Activated CD8-positive, alpha-beta T cell treated with anti-CD3 and anti-CD28 coated beads, Interleukin-2, amount 10 ng/mL, durations not matched to agents 7 days and 5 days (primary cell): ENCODE measurements at regions not wholly inside any gene's neighbourhood (a gene's known extent, or its start where the extent isn't known, plus 50 kb on each side); places are given as distances from the start of the nearest gene placed in this dataset.

Source experiments
- ATAC-seq: fragments of 150-1000 bp; cut with Tn5 transposase; one replicate; pipeline ENCODE4 v1.10.0; 2021; ENCODE audit warnings: moderate library complexity
- CTCF ChIA-PET: fragments of 350-600 bp; sonication (Branson Sonifier 250); formaldehyde crosslinking; loops from one replicate; lab custom pipeline; 2021; ENCODE audit warnings: antibody characterized with exemption; lab: Charles Lee
- POLR2A ChIA-PET: fragments of 350-600 bp; sonication (Branson Sonifier 250); formaldehyde crosslinking; loops from one replicate; lab custom pipeline; 2021; ENCODE audit warnings: antibody characterized with exemption; lab: Charles Lee
- DNase-seq: peaks from one replicate; pipeline ENCODE4 v3.0.0-alpha.2; 2020
- H3K27ac Mint-ChIP-seq: one replicate; pipeline ENCODE4 v1.8.0; 2021; ENCODE audit warnings: mild to moderate bottlenecking, mixed read lengths
- H3K27me3 Mint-ChIP-seq: one replicate; pipeline ENCODE4 v1.8.0; 2021; ENCODE audit warnings: low read depth, mixed read lengths
- H3K36me3 Mint-ChIP-seq: one replicate; pipeline ENCODE4 v1.8.0; 2021; ENCODE audit warnings: low read depth, mixed read lengths
- H3K4me1 Mint-ChIP-seq: one replicate; pipeline ENCODE4 v1.8.0; 2021; ENCODE audit warnings: low read depth, mixed read lengths
- H3K4me3 Mint-ChIP-seq: one replicate; pipeline ENCODE4 v1.8.0; 2021; ENCODE audit warnings: mild to moderate bottlenecking, mixed read lengths
- H3K9me3 Mint-ChIP-seq: one replicate; pipeline ENCODE4 v1.8.0; 2022; ENCODE audit warnings: mixed read lengths; ENCODE audit not compliant: insufficient read depth

DNA sequence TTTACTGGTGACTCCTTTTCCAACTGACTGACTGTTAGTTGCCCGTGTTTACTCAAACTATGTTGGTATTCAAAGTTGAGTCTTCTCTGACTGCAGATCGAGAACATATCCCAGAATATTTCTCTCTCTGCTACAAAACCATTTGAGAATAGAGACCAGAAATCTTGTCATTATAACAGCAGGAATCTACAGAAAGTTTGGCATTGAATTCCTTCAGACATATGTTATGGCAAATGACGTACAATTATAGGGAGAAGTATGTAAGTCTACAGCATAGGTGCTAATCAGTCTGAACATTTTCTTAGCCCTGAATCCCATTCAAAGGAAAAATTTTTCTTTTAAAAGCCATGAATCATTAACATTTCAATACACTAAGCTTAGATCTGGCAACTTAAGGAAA is 239.8 kb upstream of the SOX9 start:
- Mint-ChIP-seq H3K27me3 (no peaks in the 10 kb centered on the region), H3K4me3 (no peak overlapping the region), H3K4me1 (no peaks in the 10 kb centered on the region), H3K36me3 (no peaks in the 10 kb centered on the region), H3K27ac (no peak overlapping the region), H3K9me3 (peaks cover 4% of the 10 kb centered on the region)
- ChIA-PET CTCF (no interaction called here), POLR2A (no interaction called here)
- DNase-seq: no peak
- no peak for ATAC-seq

DNA sequence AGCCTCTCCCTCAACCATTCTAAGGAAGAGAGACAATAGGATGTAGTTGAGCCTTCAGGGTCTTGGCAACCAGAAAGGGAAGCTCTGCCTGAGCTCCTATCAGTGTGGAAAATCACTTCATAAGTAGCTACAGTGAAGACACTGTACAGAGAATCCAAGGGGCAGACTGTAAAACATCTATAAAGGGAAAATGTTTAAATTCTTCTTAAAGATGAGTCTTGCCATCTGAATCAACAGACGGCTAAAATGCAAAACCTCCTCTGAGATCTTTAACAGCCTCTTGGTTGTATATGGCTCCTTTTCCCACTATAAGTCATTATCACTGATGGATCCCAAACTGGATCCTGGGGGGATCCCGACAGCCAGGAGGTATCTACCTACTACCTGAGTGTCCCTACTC is 239.2 kb upstream of the SOX9 start:
- no peak for DNase-seq
- POLR2A ChIA-PET: no interaction called here
- Mint-ChIP-seq H3K27me3 (no peaks in the 10 kb centered on the region), H3K4me1 (no peaks in the 10 kb centered on the region), H3K36me3 (no peaks in the 10 kb centered on the region), H3K9me3 (peaks cover 4% of the 10 kb centered on the region), H3K4me3 (no peak overlapping the region), H3K27ac (no peak overlapping the region)
- CTCF ChIA-PET: no interaction called here
- no peak for ATAC-seq

DNA sequence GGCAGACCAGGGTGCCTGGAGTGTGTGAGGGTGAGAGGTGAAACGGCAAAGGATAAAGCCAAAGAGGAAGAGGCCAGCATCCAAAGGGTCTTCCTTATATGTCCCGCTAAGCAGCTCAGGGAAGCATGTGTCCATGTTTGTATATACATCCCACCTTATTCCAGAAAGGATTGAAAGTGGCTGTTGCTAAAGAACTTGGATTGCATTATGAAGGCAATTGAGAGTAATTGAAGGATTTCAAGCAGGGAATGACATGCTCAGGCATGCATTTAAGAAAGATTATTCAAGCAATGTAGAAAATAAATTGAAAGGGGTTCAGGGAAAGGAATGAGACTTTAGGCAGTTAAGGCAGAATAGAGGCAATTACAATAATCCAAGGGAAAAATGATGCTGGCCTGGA is 237.6 kb upstream of the SOX9 start:
- H3K27ac Mint-ChIP-seq: no peak overlapping the region
- no peaks in the 10 kb centered on the region for H3K27me3 Mint-ChIP-seq
- ATAC-seq: no peak
- H3K4me1 Mint-ChIP-seq: no peaks in the 10 kb centered on the region
- DNase-seq: no peak
- no peak overlapping the region for H3K4me3 Mint-ChIP-seq
- peaks cover 4% of the 10 kb centered on the region for H3K9me3 Mint-ChIP-seq
- ChIA-PET CTCF (no interaction called here), POLR2A (no interaction called here)
- H3K36me3 Mint-ChIP-seq: no peaks in the 10 kb centered on the region

DNA sequence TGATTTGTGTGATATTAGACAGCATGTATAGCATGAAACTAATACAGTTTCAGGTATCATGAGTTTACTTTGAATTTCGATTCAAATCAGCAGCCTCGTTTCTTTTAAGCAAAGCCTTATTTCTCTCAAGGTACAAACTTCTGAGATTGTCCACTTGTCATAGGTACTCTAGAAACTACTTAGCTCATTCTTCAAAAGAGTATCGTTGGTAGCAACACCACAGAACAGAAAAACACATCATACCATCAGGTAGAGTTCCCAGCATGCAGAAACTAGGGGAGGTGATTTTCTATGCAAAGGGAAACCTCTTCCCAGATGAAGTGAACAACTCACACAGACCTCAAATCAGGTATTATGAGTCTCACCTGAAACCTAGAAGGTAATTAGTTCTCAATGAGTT is 237.0 kb upstream of the SOX9 start:
- no peak overlapping the region for H3K27ac Mint-ChIP-seq
- ChIA-PET POLR2A (no interaction called here), CTCF (no interaction called here)
- no peak overlapping the region for H3K4me3 Mint-ChIP-seq
- no peak for ATAC-seq
- no peaks in the 10 kb centered on the region for H3K27me3 Mint-ChIP-seq
- no peaks in the 10 kb centered on the region for H3K36me3 Mint-ChIP-seq
- DNase-seq: no peak
- peaks cover 4% of the 10 kb centered on the region for H3K9me3 Mint-ChIP-seq
- H3K4me1 Mint-ChIP-seq: no peaks in the 10 kb centered on the region

DNA sequence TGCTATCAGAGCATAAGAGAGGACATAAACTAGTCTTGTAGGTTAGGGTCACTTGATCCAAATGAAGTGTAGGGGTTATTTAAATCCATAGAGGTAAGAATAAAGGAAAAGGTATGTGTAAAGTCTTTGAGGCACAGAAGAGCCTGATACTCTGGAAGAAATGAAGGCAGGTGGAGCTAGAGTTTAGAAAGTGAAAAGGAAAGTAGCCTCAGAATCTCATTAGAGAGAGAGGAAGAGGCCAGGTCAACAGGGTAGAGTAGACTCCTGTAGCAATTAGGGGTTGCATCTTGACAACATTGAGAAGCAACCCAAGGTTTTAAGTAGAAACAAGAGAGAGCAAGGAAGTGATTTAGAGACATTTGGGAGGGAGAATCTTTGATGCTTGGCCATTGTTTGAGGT is 235.2 kb upstream of the SOX9 start:
- DNase-seq (no peak), ATAC-seq (no peak)
- Mint-ChIP-seq H3K27me3 (no peaks in the 10 kb centered on the region), H3K27ac (no peak overlapping the region), H3K4me1 (no peaks in the 10 kb centered on the region), H3K36me3 (no peaks in the 10 kb centered on the region), H3K9me3 (peaks cover 4% of the 10 kb centered on the region), H3K4me3 (no peak overlapping the region)
- CTCF ChIA-PET: no interaction called here
- POLR2A ChIA-PET: no interaction called here

DNA sequence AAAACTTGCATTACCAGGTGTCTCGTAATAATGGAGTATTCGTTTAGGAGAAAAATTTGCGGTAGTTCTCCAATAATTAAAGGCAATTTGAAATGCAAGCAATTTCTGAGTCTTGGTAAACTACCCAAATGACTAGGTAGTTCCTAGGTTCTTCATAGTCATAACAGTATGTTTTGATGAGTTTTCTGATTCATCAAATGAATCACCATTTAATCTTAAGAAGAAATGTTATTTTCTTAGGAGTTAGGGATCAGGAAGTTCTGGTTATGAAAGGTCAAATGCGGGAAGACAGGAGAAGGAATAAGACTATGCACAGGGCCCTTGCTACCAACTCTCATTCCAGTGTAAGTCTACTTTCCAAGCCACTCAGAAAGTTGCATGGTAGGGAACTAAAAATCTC is 221.5 kb upstream of the SOX9 start:
- Mint-ChIP-seq H3K4me1 (no peaks in the 10 kb centered on the region), H3K27ac (no peak overlapping the region), H3K36me3 (no peaks in the 10 kb centered on the region), H3K9me3 (peaks cover 14% of the 10 kb centered on the region), H3K4me3 (no peak overlapping the region), H3K27me3 (no peaks in the 10 kb centered on the region)
- no peak for ATAC-seq
- DNase-seq: no peak
- ChIA-PET POLR2A (no interaction called here), CTCF (no interaction called here)

DNA sequence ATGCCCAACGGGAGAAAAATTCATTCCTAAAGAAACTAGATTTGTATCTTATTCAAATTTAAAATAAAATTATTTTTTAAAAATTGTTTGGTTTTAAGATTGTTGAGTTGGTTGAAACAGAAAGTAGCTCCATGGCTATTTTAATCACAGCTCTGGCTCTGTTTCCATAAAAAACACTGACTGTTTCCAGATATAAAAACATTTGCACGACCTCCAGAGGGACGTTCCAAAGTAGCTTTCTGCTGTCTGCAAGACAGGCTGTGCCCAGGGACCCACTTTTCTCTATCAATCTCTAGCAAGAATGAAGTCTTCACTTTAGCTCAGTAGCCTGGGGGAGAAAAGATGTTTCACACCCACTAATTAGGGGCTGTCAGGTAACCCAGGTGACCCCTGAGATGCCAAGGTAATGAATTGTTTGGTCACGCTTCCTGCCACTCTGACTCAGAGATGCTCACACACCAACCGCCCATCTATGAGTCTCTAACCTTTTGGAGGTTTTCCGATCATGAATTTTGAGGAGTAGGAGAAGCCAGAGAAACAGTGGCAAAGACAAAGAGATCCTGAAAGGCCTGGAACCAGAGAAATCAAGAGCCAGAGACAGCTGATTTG is 220.1 kb upstream of the SOX9 start:
- DNase-seq: no peak
- Mint-ChIP-seq H3K4me3 (no peak overlapping the region), H3K36me3 (no peaks in the 10 kb centered on the region), H3K4me1 (no peaks in the 10 kb centered on the region), H3K9me3 (peaks cover 14% of the 10 kb centered on the region), H3K27me3 (no peaks in the 10 kb centered on the region), H3K27ac (no peak overlapping the region)
- CTCF ChIA-PET: no interaction called here
- ATAC-seq: no peak
- POLR2A ChIA-PET: no interaction called here

DNA sequence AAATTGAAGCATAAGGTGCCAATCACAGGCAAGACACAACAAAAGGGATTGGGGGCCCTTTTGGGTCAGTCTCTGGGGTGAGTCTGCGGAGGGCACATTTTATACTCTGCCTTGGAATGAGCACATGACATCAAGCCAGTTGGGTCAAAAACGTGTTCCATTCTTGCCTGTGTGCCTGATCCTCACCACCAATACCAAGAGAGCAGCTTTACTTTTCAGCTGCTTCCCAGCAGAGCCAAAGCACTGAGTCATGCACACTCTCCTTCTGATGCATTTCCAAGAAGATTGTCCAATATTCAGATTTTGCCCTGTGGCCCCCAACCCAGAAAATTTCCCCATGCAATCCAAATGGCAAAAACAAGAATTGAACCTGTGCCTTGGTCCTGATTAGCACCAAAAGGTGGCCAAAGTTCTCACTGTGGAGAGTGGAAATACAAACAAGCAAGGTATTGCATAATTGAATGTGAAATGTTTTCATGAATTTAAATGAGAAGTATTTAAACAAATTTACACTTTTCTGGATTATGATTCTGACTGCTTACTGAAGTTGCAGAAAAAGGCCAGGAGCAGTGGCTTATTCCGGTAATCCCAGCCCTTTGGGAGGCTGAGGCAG is 217.8 kb upstream of the SOX9 start:
- ATAC-seq (no peak), DNase-seq (no peak)
- Mint-ChIP-seq H3K4me3 (no peak overlapping the region), H3K27me3 (no peaks in the 10 kb centered on the region), H3K36me3 (no peaks in the 10 kb centered on the region), H3K27ac (no peak overlapping the region), H3K4me1 (no peaks in the 10 kb centered on the region), H3K9me3 (peaks cover 8% of the 10 kb centered on the region)
- POLR2A ChIA-PET: no interaction called here
- CTCF ChIA-PET: no interaction called here

DNA sequence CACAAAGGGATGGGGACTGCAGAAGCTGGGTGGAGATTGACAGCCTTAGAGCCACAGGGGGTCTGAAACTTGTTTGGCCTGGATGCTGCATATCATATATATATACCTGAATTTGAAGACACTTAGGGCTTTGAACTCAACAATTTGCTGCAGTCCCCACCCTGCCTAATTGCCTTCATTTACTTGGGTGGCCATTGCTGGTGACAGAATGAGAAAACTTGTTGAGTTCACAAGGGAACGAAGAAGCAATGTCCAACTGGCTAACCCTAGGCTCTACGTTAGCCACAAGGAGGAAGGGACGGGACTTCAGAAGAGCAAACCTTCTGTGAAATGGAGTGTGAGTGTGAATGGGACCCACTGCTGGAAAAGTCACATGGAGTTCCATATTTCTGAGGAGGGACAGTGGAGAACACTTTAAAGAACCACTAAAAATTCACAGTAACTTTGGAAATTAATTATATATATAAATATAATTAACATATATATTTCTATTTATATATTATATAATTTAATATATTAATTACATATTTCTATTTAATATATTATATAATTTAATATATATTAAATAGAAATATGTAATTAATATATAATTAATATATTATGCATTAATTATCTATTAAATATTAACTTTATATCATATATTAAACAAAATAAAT is 215.3 kb upstream of the SOX9 start:
- DNase-seq (no peak), ATAC-seq (no peak)
- CTCF ChIA-PET: no interaction called here
- no peak overlapping the region for H3K4me3 Mint-ChIP-seq
- no peak overlapping the region for H3K27ac Mint-ChIP-seq
- no peaks in the 10 kb centered on the region for H3K27me3 Mint-ChIP-seq
- no peaks in the 10 kb centered on the region for H3K4me1 Mint-ChIP-seq
- no peaks in the 10 kb centered on the region for H3K36me3 Mint-ChIP-seq
- H3K9me3 Mint-ChIP-seq: peaks cover 4% of the 10 kb centered on the region
- POLR2A ChIA-PET: no interaction called here

DNA sequence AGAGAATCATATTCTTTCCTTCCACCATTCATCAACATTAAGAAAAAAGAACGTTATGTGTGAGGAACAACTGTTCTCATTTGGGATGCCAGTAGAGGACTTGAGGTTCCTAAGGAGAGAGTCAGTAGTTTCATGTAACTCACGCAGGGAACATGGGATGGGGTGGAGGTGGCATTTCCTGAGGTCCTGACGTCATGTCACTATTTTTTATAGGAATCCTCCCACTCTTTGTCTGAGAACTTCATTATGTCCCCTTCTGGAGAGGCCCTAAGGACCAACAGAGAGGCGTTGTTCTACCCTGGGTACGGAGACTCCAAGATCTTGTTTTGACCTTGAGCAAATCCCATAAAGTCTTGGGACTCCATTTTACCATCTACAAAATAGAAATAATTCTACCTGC is 211.7 kb upstream of the SOX9 start:
- ChIA-PET POLR2A (no interaction called here), CTCF (no interaction called here)
- Mint-ChIP-seq H3K27me3 (no peaks in the 10 kb centered on the region), H3K9me3 (no peaks in the 10 kb centered on the region), H3K27ac (no peak overlapping the region), H3K4me1 (no peaks in the 10 kb centered on the region), H3K36me3 (no peaks in the 10 kb centered on the region), H3K4me3 (no peak overlapping the region)
- DNase-seq: no peak
- ATAC-seq: no peak

DNA sequence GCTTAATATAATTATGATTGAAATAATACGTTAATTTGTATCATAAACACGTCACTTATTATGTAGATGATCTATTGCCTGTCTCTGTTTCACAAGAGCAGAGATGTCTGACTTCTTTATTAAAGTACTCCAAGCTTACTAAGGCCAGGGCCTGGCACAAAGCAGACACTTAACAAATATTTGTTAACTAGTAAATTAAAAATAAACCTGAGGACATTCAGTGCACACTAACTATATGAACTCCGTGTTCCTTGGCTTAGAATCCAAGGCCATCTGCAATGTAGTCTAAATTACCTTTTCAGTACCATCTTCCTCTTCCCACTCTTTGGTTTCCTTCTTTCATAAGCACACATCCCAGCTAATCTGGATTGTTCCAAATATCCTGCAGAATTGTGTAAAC is 210.8 kb upstream of the SOX9 start:
- no peaks in the 10 kb centered on the region for H3K4me1 Mint-ChIP-seq

DNA sequence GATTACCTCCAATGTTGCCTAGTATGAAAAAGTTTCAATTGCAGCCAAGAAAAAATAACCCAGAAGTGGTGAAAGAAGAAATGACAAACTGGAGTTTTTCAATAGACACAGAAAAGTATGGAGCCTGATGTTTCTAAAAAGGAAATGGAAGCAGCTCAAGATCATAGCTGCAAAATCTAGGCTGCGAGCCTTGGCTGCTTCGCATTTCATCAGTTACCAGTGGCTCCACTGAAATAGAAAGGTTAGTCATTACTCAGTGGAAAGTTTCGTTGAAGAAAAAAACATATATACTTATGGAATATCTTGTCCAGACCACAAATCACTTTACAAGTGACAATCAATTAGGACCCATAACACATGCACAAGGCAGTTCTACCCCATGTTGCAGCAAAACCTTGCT is 206.8 kb upstream of the SOX9 start:
- ATAC-seq: no peak
- H3K27ac Mint-ChIP-seq: no peak overlapping the region
- DNase-seq: no peak
- ChIA-PET CTCF (no interaction called here), POLR2A (no interaction called here)
- H3K4me1 Mint-ChIP-seq: no peaks in the 10 kb centered on the region
- no peaks in the 10 kb centered on the region for H3K27me3 Mint-ChIP-seq
- no peaks in the 10 kb centered on the region for H3K36me3 Mint-ChIP-seq
- no peak overlapping the region for H3K4me3 Mint-ChIP-seq
- H3K9me3 Mint-ChIP-seq: no peaks in the 10 kb centered on the region

More for the DNA sequence above, 210.8 kb upstream of the SOX9 start:
- DNase-seq (no peak), ATAC-seq (no peak)
- Mint-ChIP-seq H3K36me3 (no peaks in the 10 kb centered on the region), H3K27me3 (no peaks in the 10 kb centered on the region), H3K27ac (no peak overlapping the region), H3K9me3 (no peaks in the 10 kb centered on the region), H3K4me3 (no peak overlapping the region)
- ChIA-PET POLR2A (no interaction called here), CTCF (no interaction called here)
